MM.1S (cell line): ENCODE measurements at regions not wholly inside any gene's neighbourhood (a gene's known extent, or its start where the extent isn't known, plus 50 kb on each side); places are given as distances from the start of the nearest gene placed in this dataset.

Source experiments
- EZH2 ChIP-seq: fragments of 300-600 bp; sonication (generic); optimal IDR thresholded peaks from 2 replicates; pipeline ENCODE3; 2017; ENCODE audit warnings: low read depth, mild to moderate bottlenecking, antibody characterized with exemption, low read length, mixed read lengths
- EZH2phosphoT487 ChIP-seq: fragments of 300-600 bp; sonication (generic); IDR thresholded peaks from 2 replicates; pipeline ENCODE4 v1.6.1; 2018; ENCODE audit warnings: antibody characterized with exemption, low read length
- TF ChIP-seq, protein P1 (sequence below): fragments of 300-600 bp; sonication (generic); IDR thresholded peaks from 2 replicates; pipeline ENCODE4 v1.5.1; 2016; ENCODE audit warnings: antibody characterized with exemption, low read length, mixed read lengths

DNA sequence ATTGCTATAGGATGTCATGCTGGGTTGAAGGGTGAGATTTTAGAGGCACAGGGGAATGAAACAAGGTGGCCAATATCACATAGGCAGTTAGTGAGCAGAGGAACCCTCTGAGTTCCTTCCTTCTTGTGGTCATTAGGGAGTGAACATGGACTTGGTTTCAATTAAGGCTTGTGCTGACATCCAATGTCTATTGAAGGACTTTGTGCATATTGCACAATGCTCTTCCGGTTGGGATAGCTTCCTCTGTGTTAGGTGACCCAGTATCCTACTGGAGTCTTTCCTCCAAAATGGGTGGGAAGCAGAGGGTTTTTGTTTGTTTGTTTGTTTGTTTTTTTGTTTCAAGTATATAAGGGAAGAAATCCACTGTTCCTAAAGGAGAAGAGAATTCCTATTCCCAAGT, 98.5 kb downstream of the HDGFL1 start:
- TF ChIP-seq, protein P1, sequence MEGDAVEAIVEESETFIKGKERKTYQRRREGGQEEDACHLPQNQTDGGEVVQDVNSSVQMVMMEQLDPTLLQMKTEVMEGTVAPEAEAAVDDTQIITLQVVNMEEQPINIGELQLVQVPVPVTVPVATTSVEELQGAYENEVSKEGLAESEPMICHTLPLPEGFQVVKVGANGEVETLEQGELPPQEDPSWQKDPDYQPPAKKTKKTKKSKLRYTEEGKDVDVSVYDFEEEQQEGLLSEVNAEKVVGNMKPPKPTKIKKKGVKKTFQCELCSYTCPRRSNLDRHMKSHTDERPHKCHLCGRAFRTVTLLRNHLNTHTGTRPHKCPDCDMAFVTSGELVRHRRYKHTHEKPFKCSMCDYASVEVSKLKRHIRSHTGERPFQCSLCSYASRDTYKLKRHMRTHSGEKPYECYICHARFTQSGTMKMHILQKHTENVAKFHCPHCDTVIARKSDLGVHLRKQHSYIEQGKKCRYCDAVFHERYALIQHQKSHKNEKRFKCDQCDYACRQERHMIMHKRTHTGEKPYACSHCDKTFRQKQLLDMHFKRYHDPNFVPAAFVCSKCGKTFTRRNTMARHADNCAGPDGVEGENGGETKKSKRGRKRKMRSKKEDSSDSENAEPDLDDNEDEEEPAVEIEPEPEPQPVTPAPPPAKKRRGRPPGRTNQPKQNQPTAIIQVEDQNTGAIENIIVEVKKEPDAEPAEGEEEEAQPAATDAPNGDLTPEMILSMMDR = no peak
- no peak for TF ChIP-seq EZH2phosphoT487
- TF ChIP-seq EZH2 = no peak
